Superior temporal gyrus (tissue), 1 donor: ENCODE measurements at regions not wholly inside any gene's neighbourhood (a gene's known extent, or its start where the extent isn't known, plus 50 kb on each side); places are given as distances from the start of the nearest gene placed in this dataset.
"Not testable (repeated sequence)": the region's sequence is repeated elsewhere in the genome, so short reads cannot be mapped to it uniquely, and the experiment has no call there.

ENCODE experiments used
- DNase-seq: peaks from one replicate; pipeline ENCODE4 v3.0.0-alpha.2; 2016; ENCODE audit errors: extremely low spot score

- DNase-seq, result not testable (repeated sequence)
These were observed 123.4 kb upstream of the DAPK1 start for GRCh38 chr9:87374023-87374919.

GRCh38 chr9:87375397-87376073, 122.1 kb upstream of the DAPK1 start:
- no peak for DNase-seq

GRCh38 chr9:87378676-87379075, 119.0 kb upstream of the DAPK1 start:
- no peak for DNase-seq

- DNase-seq, result no peak
These were observed 118.4 kb upstream of the DAPK1 start for GRCh38 chr9:87379300-87379699.

- no peak for DNase-seq
These were observed 116.5 kb upstream of the DAPK1 start for GRCh38 chr9:87381050-87381711.

GRCh38 chr9:87381746-87382145, 115.9 kb upstream of the DAPK1 start:
- no peak for DNase-seq

GRCh38 chr9:87382900-87383299, 114.8 kb upstream of the DAPK1 start:
- DNase-seq, result no peak

- no peak for DNase-seq
These were observed 114.1 kb upstream of the DAPK1 start for GRCh38 chr9:87383344-87384150.

- no peak for DNase-seq
These were observed 111.1 kb upstream of the DAPK1 start for GRCh38 chr9:87386490-87387025.

GRCh38 chr9:87387351-87388011, 110.2 kb upstream of the DAPK1 start:
- DNase-seq, result no peak

GRCh38 chr9:87388708-87389107, 109.0 kb upstream of the DAPK1 start:
- DNase-seq, result not testable (repeated sequence)

GRCh38 chr9:87389936-87390335, 107.7 kb upstream of the DAPK1 start:
- DNase-seq, result no peak

GRCh38 chr9:87390361-87390760, 107.3 kb upstream of the DAPK1 start:
- no peak for DNase-seq

GRCh38 chr9:87392086-87392485, 105.6 kb upstream of the DAPK1 start:
- DNase-seq, result no peak

GRCh38 chr9:87393706-87394230, 103.9 kb upstream of the DAPK1 start:
- DNase-seq, result peak; percentile 68

GRCh38 chr9:87395804-87396479, 101.7 kb upstream of the DAPK1 start:
- DNase-seq, result no peak

GRCh38 chr9:87401681-87402080, 96.0 kb upstream of the DAPK1 start:
- no peak for DNase-seq

GRCh38 chr9:87402537-87402936, 95.1 kb upstream of the DAPK1 start:
- DNase-seq, result no peak

- no peak for DNase-seq
These were observed 91.8 kb upstream of the DAPK1 start for GRCh38 chr9:87405677-87406542.
